ENCODE measurements at regions not wholly inside any gene's neighbourhood (a gene's known extent, or its start where the extent isn't known, plus 50 kb on each side); places are given as distances from the start of the nearest gene placed in this dataset.

- H3K36me3 ChIP-seq (ENCODE audit: low read depth), result no peaks in the 10 kb centered on the region
- H3K4me1 ChIP-seq (ENCODE audit: low read depth), result no peaks in the 10 kb centered on the region
- peaks cover 31% of the 10 kb centered on the region for H3K9me3 ChIP-seq
- no peak overlapping the region for H3K4me3 ChIP-seq
- TF ChIP-seq CTCF (IDR thresholded peaks at IDR 0.05), result no peak
- DNase-seq, result no peak
- intact Hi-C loops (cut with DNase I, micrococcal nuclease), result no loop called here
- no peak for ATAC-seq
Measured at GRCh38 chr16:59697236-59697635, 963.1 kb upstream of the GOT2 start.

- Histone ChIP-seq H3K9me3 (peaks cover 39% of the 10 kb centered on the region), H3K4me1 (ENCODE audit: low read depth) (no peaks in the 10 kb centered on the region), H3K36me3 (ENCODE audit: low read depth) (no peaks in the 10 kb centered on the region), H3K4me3 (no peak overlapping the region)
- ATAC-seq (no peak), DNase-seq (no peak)
- no peak for TF ChIP-seq CTCF (IDR thresholded peaks at IDR 0.05)
- intact Hi-C loops (cut with DNase I, micrococcal nuclease), result no loop called here
Measured at GRCh38 chr16:59696495-59696894, 962.4 kb upstream of the GOT2 start.

- Histone ChIP-seq H3K4me1 (ENCODE audit: low read depth) (no peaks in the 10 kb centered on the region), H3K36me3 (ENCODE audit: low read depth) (no peaks in the 10 kb centered on the region), H3K4me3 (no peak overlapping the region), H3K9me3 (peaks cover 56% of the 10 kb centered on the region)
- no peak for TF ChIP-seq CTCF (IDR thresholded peaks at IDR 0.05)
- intact Hi-C loops (cut with DNase I, micrococcal nuclease), result no loop called here
- no peak for DNase-seq
- no peak for ATAC-seq
Measured at GRCh38 chr16:59690216-59690615, 956.1 kb upstream of the GOT2 start.

GRCh38 chr16:59688006-59688405 is 953.9 kb upstream of the GOT2 start:
- Histone ChIP-seq H3K36me3 (ENCODE audit: low read depth) (no peaks in the 10 kb centered on the region), H3K4me1 (ENCODE audit: low read depth) (no peaks in the 10 kb centered on the region), H3K4me3 (no peak overlapping the region), H3K9me3 (peaks cover 52% of the 10 kb centered on the region)
- ATAC-seq, result no peak
- intact Hi-C loops (cut with DNase I, micrococcal nuclease), result no loop called here
- no peak for TF ChIP-seq CTCF (IDR thresholded peaks at IDR 0.05)
- no peak for DNase-seq

- intact Hi-C loops (cut with DNase I, micrococcal nuclease), result no loop called here
- Histone ChIP-seq H3K9me3 (peaks cover 57% of the 10 kb centered on the region), H3K36me3 (ENCODE audit: low read depth) (no peaks in the 10 kb centered on the region), H3K4me1 (ENCODE audit: low read depth) (no peaks in the 10 kb centered on the region), H3K4me3 (no peak overlapping the region)
- DNase-seq (no peak), ATAC-seq (no peak)
- no peak for TF ChIP-seq CTCF (IDR thresholded peaks at IDR 0.05)
Measured at GRCh38 chr16:59686405-59686804, 952.3 kb upstream of the GOT2 start.

- Histone ChIP-seq H3K4me3 (no peak overlapping the region), H3K36me3 (ENCODE audit: low read depth) (no peaks in the 10 kb centered on the region), H3K4me1 (ENCODE audit: low read depth) (no peaks in the 10 kb centered on the region), H3K9me3 (peaks cover 46% of the 10 kb centered on the region)
- no peak for TF ChIP-seq CTCF (IDR thresholded peaks at IDR 0.05)
- no peak for DNase-seq
- ATAC-seq, result no peak
- intact Hi-C loops (cut with DNase I, micrococcal nuclease), result no loop called here
Measured at GRCh38 chr16:59684911-59685310, 950.8 kb upstream of the GOT2 start.

Data from mucosa of descending colon (tissue), 3 donors.